HepG2 (cell line): ENCODE measurements at regions not wholly inside any gene's neighbourhood (a gene's known extent, or its start where the extent isn't known, plus 50 kb on each side); places are given as distances from the start of the nearest gene placed in this dataset.

Experiments used
- ARID3A ChIP-seq: IDR thresholded peaks from 2 replicates; pipeline ENCODE4 v1.6.1; 2012; ENCODE audit warnings: low read depth, low read length, improper control_type of control experiment
- ARNTL ChIP-seq: sonication (generic); formaldehyde crosslinking; IDR thresholded peaks from 2 replicates; pipeline ENCODE4 v1.4.0; 2020; ENCODE audit warnings: mild to moderate bottlenecking, missing genetic modification reagents
- NFIB ChIP-seq: sonication (generic); formaldehyde crosslinking; IDR thresholded peaks from 2 replicates; pipeline ENCODE4 v1.9.0; 2021; ENCODE audit warnings: missing genetic modification reagents, mild to moderate bottlenecking, borderline replicate concordance
- NKX3-1 ChIP-seq: sonication (generic); formaldehyde crosslinking; IDR thresholded peaks from 2 replicates; pipeline ENCODE4 v1.5.0; 2020; ENCODE audit warnings: missing genetic modification reagents
- NPAS2 ChIP-seq: sonication (generic); formaldehyde crosslinking; IDR thresholded peaks from 2 replicates; pipeline ENCODE4 v1.8.0; 2022; ENCODE audit warnings: mild to moderate bottlenecking, missing genetic modification reagents, borderline replicate concordance
- NR2C2 ChIP-seq: sonication (generic); formaldehyde crosslinking; IDR thresholded peaks from 2 replicates; pipeline ENCODE4 v1.4.0; 2020; ENCODE audit warnings: missing genetic modification reagents, mild to moderate bottlenecking, moderate library complexity, borderline replicate concordance
- POGZ ChIP-seq: sonication (generic); formaldehyde crosslinking; IDR thresholded peaks from 2 replicates; pipeline ENCODE4 v1.4.0; 2020; ENCODE audit warnings: mild to moderate bottlenecking, missing genetic modification reagents
- REL ChIP-seq: sonication (generic); formaldehyde crosslinking; conservative IDR thresholded peaks from 2 replicates; pipeline ENCODE4 v1.8.0; 2022; ENCODE audit warnings: mild to moderate bottlenecking, missing genetic modification reagents, moderate library complexity
- SNAPC4 ChIP-seq: sonication (generic); formaldehyde crosslinking; IDR thresholded peaks from 2 replicates; pipeline ENCODE4 v1.4.0; 2020; ENCODE audit warnings: mild to moderate bottlenecking, missing genetic modification reagents
- SP1 ChIP-seq, 2 experiments: fragments of 450-650 bp in 1 of 2; sonication (generic) in 1 of 2; formaldehyde crosslinking in 1 of 2; IDR thresholded peaks; 2 replicates each; pipeline versions ENCODE4 v1.4.0 to v1.6.1; 2016 to 2020; ENCODE audit warnings: missing genetic modification reagents in 1 of 2
- TBX3 ChIP-seq: fragments of 450-650 bp; IDR thresholded peaks from 2 replicates; pipeline ENCODE4 v1.6.1; 2017; ENCODE audit warnings: antibody characterized with exemption, mild to moderate bottlenecking, inconsistent platforms, borderline replicate concordance
- ZKSCAN1 ChIP-seq: fragments of 150-350 bp; IDR thresholded peaks from 2 replicates; pipeline ENCODE4 v1.6.1; 2014; ENCODE audit warnings: low read length
- ZNF331 ChIP-seq: sonication (generic); formaldehyde crosslinking; IDR thresholded peaks from 2 replicates; pipeline ENCODE4 v1.4.0; 2020; ENCODE audit warnings: missing genetic modification reagents
- ZNF562 ChIP-seq: sonication (generic); formaldehyde crosslinking; IDR thresholded peaks from 2 replicates; pipeline ENCODE4 v1.8.0; 2022; ENCODE audit warnings: missing genetic modification reagents, borderline replicate concordance
- ZNF609 ChIP-seq: sonication (generic); formaldehyde crosslinking; IDR thresholded peaks from 2 replicates; pipeline ENCODE4 v1.4.0; 2020; ENCODE audit warnings: mild to moderate bottlenecking, missing genetic modification reagents, borderline replicate concordance
- ZNF709 ChIP-seq: sonication (generic); formaldehyde crosslinking; IDR thresholded peaks from 2 replicates; pipeline ENCODE4 v1.5.0; 2020; ENCODE audit warnings: mild to moderate bottlenecking, missing genetic modification reagents

- TF ChIP-seq ZNF709: peak; percentile 60
- no peak for TF ChIP-seq ARID3A
- TF ChIP-seq NKX3-1 (CRISPR knock-in tag): no peak
- peak; percentile 89 for TF ChIP-seq NR2C2 (CRISPR knock-in tag)
- TF ChIP-seq ARNTL (CRISPR knock-in tag): peak; percentile 97
- TF ChIP-seq NFIB: no peak
- TF ChIP-seq SNAPC4 (CRISPR knock-in tag): peak; percentile 87
- peak; percentile 43; the same call in 1 of the 2 replicates for TF ChIP-seq TBX3
- no peak for TF ChIP-seq ZNF562 (CRISPR knock-in tag)
- TF ChIP-seq ZKSCAN1: no peak
- TF ChIP-seq REL: 0 out of 2 replicates have a peak, but pooled peaks have one; percentile 71
- TF ChIP-seq ZNF331 (CRISPR knock-in tag): peak; percentile 96
- peak; percentile 94 for TF ChIP-seq POGZ (CRISPR knock-in tag)
- TF ChIP-seq SP1 (IDR thresholded peaks at IDR 0.05): no peak
- TF ChIP-seq SP1 (CRISPR knock-in tag; IDR thresholded peaks at IDR 0.05): peak; percentile 55; the same call in 1 of the 2 replicates
- TF ChIP-seq ZNF609 (CRISPR knock-in tag): peak; percentile 96
- TF ChIP-seq NPAS2 (CRISPR knock-in tag): peak; percentile 91; the same call in 1 of the 2 replicates
Measured at GRCh38 chr9:129343424-129344375, 165.6 kb upstream of the IER5L start (continued).
